ENCODE measurements at regions not wholly inside any gene's neighbourhood (a gene's known extent, or its start where the extent isn't known, plus 50 kb on each side); places are given as distances from the start of the nearest gene placed in this dataset.

GRCh38 chr3:137264071-137264820, 306.5 kb downstream of the IL20RB start:
- Histone ChIP-seq H3K4me3 (no peak overlapping the region), H3K27me3 (no peaks in the 10 kb centered on the region), H3K27ac (no peak overlapping the region), H3K36me3 (replicated peaks in 1 of 2) (no peaks in the 10 kb centered on the region), H3K4me1 (replicated peaks in 1 of 2) (no peaks in the 10 kb centered on the region), H3K9me3 (replicated peaks in 1 of 3) (no peaks in the 10 kb centered on the region)
- TF ChIP-seq POLR2A (IDR thresholded peaks at IDR 0.05) (no peak), CTCF (IDR thresholded peaks at IDR 0.05) (no peak)
- peak in 1 of 7 donors; percentile 59 for DNase-seq
- intact Hi-C loops (cut with DNase I) = no loop called here
- WGBS, 4 donors = 34 to 43% (median 41%) methylated on average over 11 to 14 of the region's 14 CpGs

- no peak for DNase-seq
- no peaks in the 10 kb centered on the region for H3K27me3 ChIP-seq
- no peak overlapping the region for H3K27ac ChIP-seq
- 69 to 81% (median 71%) methylated on average over 3 of the region's 3 CpGs for WGBS, 4 donors
- no peaks in the 10 kb centered on the region for H3K4me1 ChIP-seq (replicated peaks in 1 of 2)
- no peaks in the 10 kb centered on the region for H3K36me3 ChIP-seq (replicated peaks in 1 of 2)
- intact Hi-C loops (cut with DNase I) = no loop called here
- H3K4me3 ChIP-seq = no peak overlapping the region
- TF ChIP-seq POLR2A (IDR thresholded peaks at IDR 0.05) = no peak
- H3K9me3 ChIP-seq (replicated peaks in 1 of 3) = no peaks in the 10 kb centered on the region
Measured at GRCh38 chr3:137264843-137265330, 307.1 kb downstream of the IL20RB start.

- intact Hi-C loops (cut with DNase I) = no loop called here
- Histone ChIP-seq H3K27ac (no peak overlapping the region), H3K4me3 (no peak overlapping the region), H3K36me3 (replicated peaks in 1 of 2) (no peaks in the 10 kb centered on the region), H3K27me3 (no peaks in the 10 kb centered on the region), H3K9me3 (replicated peaks in 1 of 3) (no peaks in the 10 kb centered on the region), H3K4me1 (replicated peaks in 1 of 2) (no peaks in the 10 kb centered on the region)
- TF ChIP-seq POLR2A (IDR thresholded peaks at IDR 0.05) (no peak), CTCF (IDR thresholded peaks at IDR 0.05) (no peak)
- DNase-seq = no peak
Measured at GRCh38 chr3:137282871-137283270, 325.1 kb downstream of the IL20RB start.

- intact Hi-C loops (cut with DNase I) = no loop called here
- Histone ChIP-seq H3K27ac (no peak overlapping the region), H3K36me3 (replicated peaks in 1 of 2) (no peaks in the 10 kb centered on the region), H3K4me3 (no peak overlapping the region), H3K27me3 (no peaks in the 10 kb centered on the region), H3K9me3 (replicated peaks in 1 of 3) (no peaks in the 10 kb centered on the region), H3K4me1 (replicated peaks in 1 of 2) (no peaks in the 10 kb centered on the region)
- TF ChIP-seq POLR2A (IDR thresholded peaks at IDR 0.05) (no peak), CTCF (IDR thresholded peaks at IDR 0.05) (no peak)
- DNase-seq = no peak
- 72 to 83% (median 77%) methylated on average over 2 of the region's 2 CpGs for WGBS, 4 donors
Measured at GRCh38 chr3:137285924-137286323, 328.1 kb downstream of the IL20RB start.

GRCh38 chr3:137293086-137293485, 335.3 kb downstream of the IL20RB start:
- WGBS, 4 donors = 40 to 75% (median 60%) methylated on average over 1 of the region's 1 CpG

More at GRCh38 chr3:137293086-137293485, 335.3 kb downstream of the IL20RB start:
- Histone ChIP-seq H3K9me3 (replicated peaks in 1 of 3) (no peaks in the 10 kb centered on the region), H3K4me1 (replicated peaks in 1 of 2) (no peaks in the 10 kb centered on the region), H3K27me3 (no peaks in the 10 kb centered on the region), H3K27ac (no peak overlapping the region), H3K36me3 (replicated peaks in 1 of 2) (no peaks in the 10 kb centered on the region), H3K4me3 (no peak overlapping the region)
- intact Hi-C loops (cut with DNase I) = no loop called here
- DNase-seq = no peak
- no peak for TF ChIP-seq POLR2A (IDR thresholded peaks at IDR 0.05)
- no peak for TF ChIP-seq CTCF (IDR thresholded peaks at IDR 0.05)
